Psoas muscle (tissue), 7 donors: ENCODE measurements at regions not wholly inside any gene's neighbourhood (a gene's known extent, or its start where the extent isn't known, plus 50 kb on each side); places are given as distances from the start of the nearest gene placed in this dataset.

Source experiments
- ATAC-seq, 4 donors: fragments of 200-7000 bp; cut with Tn5 transposase; one replicate each; pipeline ENCODE4 v1.9.1; 2020; ENCODE audit warnings: moderate library complexity in 3 of 4, mild to moderate bottlenecking in 2 of 4
- DNase-seq, 2 donors: peaks; one replicate each; pipeline ENCODE4 v3.0.0-alpha.2; 2020
- H3K27ac ChIP-seq: fragments of 200-600 bp; one replicate; pipeline ENCODE4 v1.8.0; 2022
- H3K27me3 ChIP-seq, 3 donors: fragments of 200-600 bp in 1 of 3; one replicate each; pipeline versions ENCODE4 v1.6.1 to v1.8.0; 2013 to 2022; ENCODE audit warnings: low read length in 2 of 3, mild to moderate bottlenecking in 2 of 3, moderate library complexity in 1 of 3; ENCODE audit not compliant: insufficient read depth in 3 of 3
- H3K36me3 ChIP-seq, 2 donors: fragments of 200-600 bp in 1 of 2; one replicate each; pipeline versions ENCODE4 v1.6.1 to v1.8.0; 2013 to 2022; ENCODE audit warnings: low read depth in 1 of 2, mild to moderate bottlenecking in 1 of 2, moderate library complexity in 1 of 2; ENCODE audit not compliant: insufficient read depth in 1 of 2
- H3K4me1 ChIP-seq: fragments of 200-600 bp; one replicate; pipeline ENCODE4 v1.8.0; 2022
- H3K4me3 ChIP-seq: fragments of 200-600 bp; one replicate; pipeline ENCODE4 v1.8.0; 2022; ENCODE audit warnings: mild to moderate bottlenecking
- H3K9me3 ChIP-seq: fragments of 200-600 bp; one replicate; pipeline ENCODE4 v1.8.0; 2022
- WGBS, 3 donors: extraction: QIAGEN DNeasy Blood & Tissue Kit; methylation state at CpG; one replicate each; pipeline versions ENCODE4 v1.1.6 to v1.1.7; 2013; 5-methylcytosine and 5-hydroxymethylcytosine counted together
- intact Hi-C, 2 donors: fragments of 100-400 bp; cut with DNase I; formaldehyde crosslinking; loops; one replicate each; pipeline versions ENCODE4 v1.11.0 to v1.14.2; 2022
- TF ChIP-seq, protein P1 (sequence below): fragments of 200-600 bp; IDR thresholded peaks from one replicate; pipeline ENCODE4 v1.8.0; 2022; ENCODE audit warnings: antibody characterized with exemption
- donor health status: healthy with polysubstance abuse.
- donor health status: DM: no; HTN: no; CAD: no; lungs with moderate emphysema.
- donor health status: Bipolar disorder and iron deficiency.
- donor health status: healthy.
- donor health status: DM: yes; HTN: yes; CAD: no.
- donor health status: DM: no; HTN: no; CAD: no.
- donor health status: DM: yes; HTN: yes; CAD: no.

DNA sequence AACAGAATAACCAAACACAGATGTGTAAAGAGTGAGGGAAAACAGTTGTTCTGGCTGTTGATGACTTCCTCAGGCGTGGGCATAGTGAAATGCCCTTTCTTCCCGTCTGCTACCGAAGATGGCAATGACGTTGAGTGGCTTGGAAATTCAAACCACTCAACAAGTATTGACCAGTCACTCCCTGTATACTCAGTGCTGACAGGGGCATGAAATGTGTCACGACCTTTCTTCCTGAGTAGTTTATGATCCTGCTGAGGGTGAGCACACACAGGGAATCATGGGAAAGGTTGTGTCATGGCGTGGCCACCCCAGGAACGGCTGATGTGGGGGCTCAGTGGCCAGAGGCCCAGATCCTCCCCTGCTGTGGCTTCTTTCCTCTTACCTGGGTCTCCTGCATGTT lies 87.8 kb upstream of the C1QTNF9B start:
- Histone ChIP-seq H3K4me3 (no peak overlapping the region), H3K27ac (no peak overlapping the region), H3K27me3 (peaks cover 0 to 19% (median 4%) of the 10 kb centered on the region in 3 donors), H3K36me3 (no peaks in the 10 kb centered on the region), H3K9me3 (no peaks in the 10 kb centered on the region), H3K4me1 (no peaks in the 10 kb centered on the region)
- intact Hi-C loops: no loop called here
- WGBS, 3 donors: 57 to 74% (median 66%) methylated on average over 7 of the region's 7 CpGs
- ATAC-seq (no peak), DNase-seq (no peak)
- TF ChIP-seq, protein P1, sequence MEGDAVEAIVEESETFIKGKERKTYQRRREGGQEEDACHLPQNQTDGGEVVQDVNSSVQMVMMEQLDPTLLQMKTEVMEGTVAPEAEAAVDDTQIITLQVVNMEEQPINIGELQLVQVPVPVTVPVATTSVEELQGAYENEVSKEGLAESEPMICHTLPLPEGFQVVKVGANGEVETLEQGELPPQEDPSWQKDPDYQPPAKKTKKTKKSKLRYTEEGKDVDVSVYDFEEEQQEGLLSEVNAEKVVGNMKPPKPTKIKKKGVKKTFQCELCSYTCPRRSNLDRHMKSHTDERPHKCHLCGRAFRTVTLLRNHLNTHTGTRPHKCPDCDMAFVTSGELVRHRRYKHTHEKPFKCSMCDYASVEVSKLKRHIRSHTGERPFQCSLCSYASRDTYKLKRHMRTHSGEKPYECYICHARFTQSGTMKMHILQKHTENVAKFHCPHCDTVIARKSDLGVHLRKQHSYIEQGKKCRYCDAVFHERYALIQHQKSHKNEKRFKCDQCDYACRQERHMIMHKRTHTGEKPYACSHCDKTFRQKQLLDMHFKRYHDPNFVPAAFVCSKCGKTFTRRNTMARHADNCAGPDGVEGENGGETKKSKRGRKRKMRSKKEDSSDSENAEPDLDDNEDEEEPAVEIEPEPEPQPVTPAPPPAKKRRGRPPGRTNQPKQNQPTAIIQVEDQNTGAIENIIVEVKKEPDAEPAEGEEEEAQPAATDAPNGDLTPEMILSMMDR: no peak

DNA sequence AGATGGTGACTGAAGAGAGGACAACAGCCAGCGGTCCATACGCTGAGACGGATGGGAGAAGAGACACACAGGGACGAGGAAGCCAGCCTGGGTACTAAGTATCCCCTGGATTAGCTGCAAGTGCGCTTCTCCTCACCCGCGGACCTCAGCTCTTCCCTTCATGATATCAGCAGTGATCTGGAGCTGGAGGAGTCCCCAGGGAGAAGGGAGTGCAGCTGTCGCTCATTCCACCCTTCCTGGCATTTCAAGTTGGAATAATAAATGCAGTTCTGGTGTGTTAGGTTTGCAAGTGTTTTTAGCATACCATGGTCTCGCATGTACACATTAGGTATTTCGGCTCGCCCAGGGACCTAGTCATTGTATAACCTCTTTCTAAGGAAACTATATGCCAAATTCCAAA lies 88.5 kb upstream of the C1QTNF9B start:
- no peak overlapping the region for H3K4me3 ChIP-seq
- 17 to 35% (median 23%) methylated on average over 11 of the region's 11 CpGs for WGBS, 3 donors
- H3K36me3 ChIP-seq: no peaks in the 10 kb centered on the region
- H3K4me1 ChIP-seq: no peaks in the 10 kb centered on the region
- no peak for ATAC-seq
- H3K9me3 ChIP-seq: no peaks in the 10 kb centered on the region
- no peak for DNase-seq
- intact Hi-C loops: no loop called here
- TF ChIP-seq, protein P1: no peak
- H3K27ac ChIP-seq: no peak overlapping the region
- peaks cover 0 to 16% (median 2%) of the 10 kb centered on the region in 3 donors for H3K27me3 ChIP-seq

DNA sequence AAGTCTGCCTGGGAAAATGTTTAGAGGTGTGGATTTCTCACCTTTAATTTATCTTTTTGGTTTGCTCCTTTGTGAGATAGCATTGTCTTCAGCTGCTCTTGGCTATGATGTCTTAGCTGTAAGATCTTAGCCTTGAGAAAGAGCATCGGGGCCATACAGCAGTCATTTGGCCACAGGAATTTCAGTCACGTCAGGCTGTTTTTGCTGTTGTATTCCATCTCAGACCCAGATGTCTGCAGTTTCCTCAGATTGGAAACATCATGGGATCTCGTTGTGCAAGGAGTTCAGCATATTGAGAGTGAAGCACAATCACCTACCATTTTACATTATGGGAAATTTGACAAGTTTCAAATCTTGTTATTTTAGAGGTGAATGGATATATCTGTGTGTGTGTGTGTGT lies 89.3 kb upstream of the C1QTNF9B start:
- H3K9me3 ChIP-seq: no peaks in the 10 kb centered on the region
- ATAC-seq (no peak), DNase-seq (no peak)
- intact Hi-C loops: no loop called here
- no peak overlapping the region for H3K27ac ChIP-seq
- peaks cover 0 to 10% (median 0%) of the 10 kb centered on the region in 3 donors for H3K27me3 ChIP-seq
- H3K36me3 ChIP-seq: no peaks in the 10 kb centered on the region
- TF ChIP-seq, protein P1: no peak
- H3K4me1 ChIP-seq: no peaks in the 10 kb centered on the region
- no peak overlapping the region for H3K4me3 ChIP-seq
- 40 to 66% (median 47%) methylated on average over 3 of the region's 3 CpGs for whole genome bisulfite sequencing, 3 donors

DNA sequence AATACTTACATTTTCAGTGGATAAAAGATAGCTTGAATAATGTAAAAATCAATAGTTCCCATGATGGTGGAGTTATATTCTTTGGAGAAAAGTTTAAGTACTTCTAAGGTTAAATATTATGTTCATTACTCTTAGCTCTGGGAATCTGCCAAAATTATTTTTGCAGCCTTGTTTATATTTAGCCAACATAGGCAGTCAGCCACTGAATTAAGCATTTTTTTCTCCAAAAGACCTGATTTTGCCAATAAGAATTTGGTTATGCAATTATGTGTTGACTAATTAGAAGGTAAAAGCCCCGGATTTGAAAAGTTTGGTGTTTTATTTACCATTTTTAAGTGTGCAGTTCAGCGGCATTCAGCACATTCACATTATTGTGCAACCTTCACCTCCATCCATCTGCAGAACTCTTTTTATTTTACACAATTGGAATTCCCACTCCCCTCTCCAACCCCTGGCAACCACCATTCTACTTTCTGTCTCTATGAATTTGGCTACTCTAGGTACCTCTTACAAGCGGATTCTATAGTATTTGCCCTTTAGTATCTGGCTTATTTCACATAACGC lies 90.1 kb upstream of the C1QTNF9B start:
- intact Hi-C loops: no loop called here
- Histone ChIP-seq H3K27me3 (peaks cover 0 to 10% (median 0%) of the 10 kb centered on the region in 3 donors), H3K4me1 (no peaks in the 10 kb centered on the region), H3K27ac (no peak overlapping the region), H3K4me3 (no peak overlapping the region), H3K9me3 (no peaks in the 10 kb centered on the region), H3K36me3 (no peaks in the 10 kb centered on the region)
- 84 to 85% (median 84%) methylated on average over 4 of the region's 4 CpGs for WGBS, 3 donors
- TF ChIP-seq, protein P1: no peak
- ATAC-seq (no peak), DNase-seq (no peak)

DNA sequence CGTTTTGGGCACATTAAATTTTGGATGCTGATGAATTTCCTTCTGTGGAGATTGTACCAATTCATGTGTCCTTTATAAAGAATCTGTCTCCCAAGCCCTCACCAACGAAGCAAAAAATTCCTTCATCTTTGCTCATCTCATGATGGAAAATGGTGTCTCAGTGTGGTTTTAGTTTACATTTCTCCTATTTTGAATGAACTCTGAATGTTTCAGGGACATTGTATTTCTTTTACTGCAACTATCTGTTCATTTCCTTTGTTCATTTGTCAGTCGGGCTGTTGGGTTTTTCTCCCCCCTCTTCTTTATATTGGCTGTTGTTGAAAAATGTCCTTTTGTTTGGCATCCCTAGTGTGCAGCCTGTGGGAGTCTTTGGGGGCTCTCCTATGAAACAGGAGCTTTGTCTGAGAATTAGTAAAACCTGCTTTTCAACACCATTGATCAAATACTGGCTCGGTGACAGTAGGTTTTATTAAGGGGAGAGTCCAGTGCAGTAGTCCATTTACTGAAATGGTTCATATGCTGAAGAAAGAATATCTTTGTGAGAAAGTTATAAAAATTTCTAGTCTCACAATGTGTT lies 91.3 kb upstream of the C1QTNF9B start:
- Histone ChIP-seq H3K4me1 (no peaks in the 10 kb centered on the region), H3K27ac (no peak overlapping the region), H3K27me3 (peaks cover 0 to 10% (median 0%) of the 10 kb centered on the region in 3 donors), H3K4me3 (no peak overlapping the region), H3K9me3 (no peaks in the 10 kb centered on the region), H3K36me3 (no peaks in the 10 kb centered on the region)
- no peak for ATAC-seq
- DNase-seq: no peak
- WGBS, 3 donors: 56 to 68% (median 64%) methylated on average over 4 of the region's 4 CpGs
- intact Hi-C loops: no loop called here
- TF ChIP-seq, protein P1: no peak
